ENCODE measurements at regions not wholly inside any gene's neighbourhood (a gene's known extent, or its start where the extent isn't known, plus 50 kb on each side); places are given as distances from the start of the nearest gene placed in this dataset.

GRCh38 chr18:26654616-26655524 lies 106.5 kb upstream of the KCTD1 start:
- peak overlapping the region; percentile 56 for H3K4me3 ChIP-seq (ENCODE audit: low read depth, low read length)
- no peaks in the 10 kb centered on the region for H3K27me3 ChIP-seq
- no peaks in the 10 kb centered on the region for H3K36me3 ChIP-seq

GRCh38 chr18:26653943-26654615 lies 105.7 kb upstream of the KCTD1 start:
- no peak for TF ChIP-seq CTCF (IDR thresholded peaks at IDR 0.05; ENCODE audit: low read depth, low read length)
- no peak overlapping the region; the same call in 1 of the 2 replicates for H3K4me3 ChIP-seq (ENCODE audit: low read depth, low read length)
- peaks cover 3% of the 10 kb centered on the region; the same call in 1 of the 2 replicates for H3K4me1 ChIP-seq
- H3K36me3 ChIP-seq: no peaks in the 10 kb centered on the region
- DNase-seq: no peak
- H3K9me3 ChIP-seq: no peaks in the 10 kb centered on the region
- no peaks in the 10 kb centered on the region for H3K27me3 ChIP-seq

More at GRCh38 chr18:26654616-26655524, 106.5 kb upstream of the KCTD1 start:
- Histone ChIP-seq H3K4me1 (peaks cover 3% of the 10 kb centered on the region; the same call in 1 of the 2 replicates), H3K9me3 (no peaks in the 10 kb centered on the region)
- DNase-seq: no peak
- TF ChIP-seq CTCF (IDR thresholded peaks at IDR 0.05; ENCODE audit: low read depth, low read length): no peak

- H3K9me3 ChIP-seq: no peaks in the 10 kb centered on the region
- H3K27me3 ChIP-seq: no peaks in the 10 kb centered on the region
- H3K4me1 ChIP-seq: peaks cover 5% of the 10 kb centered on the region
- H3K36me3 ChIP-seq: no peaks in the 10 kb centered on the region
- no peak overlapping the region for H3K4me3 ChIP-seq (ENCODE audit: low read depth, low read length)
- DNase-seq: no peak
- TF ChIP-seq CTCF (IDR thresholded peaks at IDR 0.05; ENCODE audit: low read depth, low read length): no peak
Measured at GRCh38 chr18:26652501-26652900, 104.1 kb upstream of the KCTD1 start.

- Histone ChIP-seq H3K27me3 (no peaks in the 10 kb centered on the region), H3K36me3 (no peaks in the 10 kb centered on the region), H3K9me3 (no peaks in the 10 kb centered on the region), H3K4me1 (peaks cover 5% of the 10 kb centered on the region), H3K4me3 (ENCODE audit: low read depth, low read length) (no peak overlapping the region)
- TF ChIP-seq CTCF (IDR thresholded peaks at IDR 0.05; ENCODE audit: low read depth, low read length): no peak
- no peak for DNase-seq
Measured at GRCh38 chr18:26650310-26651268, 102.2 kb upstream of the KCTD1 start.

- no peaks in the 10 kb centered on the region for H3K27me3 ChIP-seq
- H3K36me3 ChIP-seq: no peaks in the 10 kb centered on the region
- H3K9me3 ChIP-seq: no peaks in the 10 kb centered on the region
- no peak for TF ChIP-seq CTCF (IDR thresholded peaks at IDR 0.05; ENCODE audit: low read depth, low read length)
- H3K4me1 ChIP-seq: peaks cover 5% of the 10 kb centered on the region
- DNase-seq: peak; percentile 54
- no peak overlapping the region; the same call in 1 of the 2 replicates for H3K4me3 ChIP-seq (ENCODE audit: low read depth, low read length)
Measured at GRCh38 chr18:26649193-26649543, 100.8 kb upstream of the KCTD1 start.

Measured in BE2C (cell line).